MM.1S (cell line): ENCODE measurements at regions not wholly inside any gene's neighbourhood (a gene's known extent, or its start where the extent isn't known, plus 50 kb on each side); places are given as distances from the start of the nearest gene placed in this dataset.

ENCODE experiments used
- DNase-seq: peaks from one replicate; pipeline ENCODE4 v3.0.0-alpha.2; 2015
- H2AFZ ChIP-seq: fragments of 300-600 bp; sonication (generic); 2 replicates; pipeline ENCODE4 v1.6.0; 2016; ENCODE audit warnings: antibody characterized with exemption, low read length
- H3F3A ChIP-seq: fragments of 300-600 bp; sonication (generic); 2 replicates; pipeline ENCODE4 v1.6.1; 2016; ENCODE audit warnings: mild to moderate bottlenecking, antibody characterized with exemption, low read length, moderate library complexity, mixed read lengths; ENCODE audit not compliant: insufficient read depth
- H3K27ac ChIP-seq: fragments of 300-600 bp; sonication (generic); 2 replicates; pipeline ENCODE4 v1.5.1; 2016; ENCODE audit warnings: mild to moderate bottlenecking, low read length
- H3K27me3 ChIP-seq: fragments of 300-600 bp; sonication (generic); replicated peaks from 2 replicates; pipeline ENCODE4 v1.6.0; 2016; ENCODE audit warnings: low read length; ENCODE audit not compliant: insufficient read depth
- H3K36me3 ChIP-seq: fragments of 300-600 bp; sonication (generic); replicated peaks from 2 replicates; pipeline ENCODE4 v1.6.1; 2016; ENCODE audit warnings: mild to moderate bottlenecking, low read length, mixed read lengths; ENCODE audit not compliant: insufficient read depth
- H3K4me1 ChIP-seq: fragments of 300-600 bp; sonication (generic); 2 replicates; pipeline ENCODE4 v1.6.1; 2016; ENCODE audit warnings: low read length, mixed read lengths
- H3K4me2 ChIP-seq: fragments of 300-600 bp; sonication (generic); 2 replicates; pipeline ENCODE4 v1.6.0; 2016; ENCODE audit warnings: low read depth, low read length
- H3K4me3 ChIP-seq: fragments of 300-600 bp; sonication (generic); 2 replicates; pipeline ENCODE4 v1.5.1; 2016; ENCODE audit warnings: low read length, mixed read lengths
- H3K79me2 ChIP-seq: fragments of 300-600 bp; sonication (generic); 2 replicates; pipeline ENCODE4 v1.6.1; 2016; ENCODE audit warnings: mixed run types, low read length, mixed read lengths
- H3K9ac ChIP-seq: fragments of 300-600 bp; sonication (generic); 2 replicates; pipeline ENCODE4 v1.6.1; 2016; ENCODE audit warnings: low read length, mixed read lengths
- H3K9me2 ChIP-seq: fragments of 300-600 bp; sonication (generic); replicated peaks from 2 replicates; pipeline ENCODE4 v1.6.1; 2016; ENCODE audit warnings: mild to moderate bottlenecking, low read length, mixed read lengths; ENCODE audit not compliant: insufficient read depth
- H3K9me3 ChIP-seq: fragments of 300-600 bp; sonication (generic); replicated peaks from 2 replicates; pipeline ENCODE4 v1.6.1; 2016; ENCODE audit warnings: mild to moderate bottlenecking, low read length, mixed read lengths; ENCODE audit not compliant: insufficient read depth
- H4K20me1 ChIP-seq: fragments of 300-600 bp; sonication (generic); 2 replicates; pipeline ENCODE4 v1.6.1; 2016; ENCODE audit warnings: mild to moderate bottlenecking, low read length, moderate library complexity, mixed read lengths; ENCODE audit not compliant: insufficient read depth
- EZH2 ChIP-seq: fragments of 300-600 bp; sonication (generic); optimal IDR thresholded peaks from 2 replicates; pipeline ENCODE3; 2017; ENCODE audit warnings: low read depth, mild to moderate bottlenecking, antibody characterized with exemption, low read length, mixed read lengths
- EZH2phosphoT487 ChIP-seq: fragments of 300-600 bp; sonication (generic); IDR thresholded peaks from 2 replicates; pipeline ENCODE4 v1.6.1; 2018; ENCODE audit warnings: antibody characterized with exemption, low read length
- TF ChIP-seq, protein P1 (sequence below): fragments of 300-600 bp; sonication (generic); IDR thresholded peaks from 2 replicates; pipeline ENCODE4 v1.5.1; 2016; ENCODE audit warnings: antibody characterized with exemption, low read length, mixed read lengths

DNA sequence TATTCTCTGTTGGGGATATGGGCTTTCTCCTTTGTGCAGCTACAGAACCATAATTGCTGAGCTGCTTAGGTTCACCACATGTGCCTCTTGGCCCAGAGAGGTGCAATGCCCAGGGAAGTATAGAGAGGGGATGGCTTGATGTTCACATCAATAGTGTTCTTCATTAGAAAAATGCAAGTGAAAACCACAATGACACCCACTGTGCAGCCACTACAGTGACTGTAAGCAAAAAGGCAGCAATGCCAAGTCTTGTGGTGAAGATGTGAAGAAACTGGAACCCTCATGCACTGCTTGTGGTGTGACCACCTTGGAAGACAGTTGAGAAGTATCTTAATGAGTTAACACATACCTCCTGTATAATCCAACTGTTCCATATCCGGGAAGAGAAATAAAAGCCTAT is 318.9 kb upstream of the ZMIZ1 start:
- no peak overlapping the region for H2AFZ ChIP-seq
- H3K79me2 ChIP-seq, result no peaks in the 10 kb centered on the region
- no peaks in the 10 kb centered on the region for H3K4me1 ChIP-seq
- H3F3A ChIP-seq, result no peaks in the 10 kb centered on the region
- no peak overlapping the region for H3K4me3 ChIP-seq
- no peaks in the 10 kb centered on the region for H3K27me3 ChIP-seq
- H3K36me3 ChIP-seq, result no peaks in the 10 kb centered on the region
- no peaks in the 10 kb centered on the region for H4K20me1 ChIP-seq
- H3K27ac ChIP-seq, result no peak overlapping the region
- no peak overlapping the region for H3K9ac ChIP-seq
- TF ChIP-seq EZH2phosphoT487, result no peak
- TF ChIP-seq EZH2, result no peak
- TF ChIP-seq, protein P1, sequence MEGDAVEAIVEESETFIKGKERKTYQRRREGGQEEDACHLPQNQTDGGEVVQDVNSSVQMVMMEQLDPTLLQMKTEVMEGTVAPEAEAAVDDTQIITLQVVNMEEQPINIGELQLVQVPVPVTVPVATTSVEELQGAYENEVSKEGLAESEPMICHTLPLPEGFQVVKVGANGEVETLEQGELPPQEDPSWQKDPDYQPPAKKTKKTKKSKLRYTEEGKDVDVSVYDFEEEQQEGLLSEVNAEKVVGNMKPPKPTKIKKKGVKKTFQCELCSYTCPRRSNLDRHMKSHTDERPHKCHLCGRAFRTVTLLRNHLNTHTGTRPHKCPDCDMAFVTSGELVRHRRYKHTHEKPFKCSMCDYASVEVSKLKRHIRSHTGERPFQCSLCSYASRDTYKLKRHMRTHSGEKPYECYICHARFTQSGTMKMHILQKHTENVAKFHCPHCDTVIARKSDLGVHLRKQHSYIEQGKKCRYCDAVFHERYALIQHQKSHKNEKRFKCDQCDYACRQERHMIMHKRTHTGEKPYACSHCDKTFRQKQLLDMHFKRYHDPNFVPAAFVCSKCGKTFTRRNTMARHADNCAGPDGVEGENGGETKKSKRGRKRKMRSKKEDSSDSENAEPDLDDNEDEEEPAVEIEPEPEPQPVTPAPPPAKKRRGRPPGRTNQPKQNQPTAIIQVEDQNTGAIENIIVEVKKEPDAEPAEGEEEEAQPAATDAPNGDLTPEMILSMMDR, result no peak
- H3K9me3 ChIP-seq, result no peaks in the 10 kb centered on the region
- DNase-seq, result no peak
- no peak overlapping the region for H3K4me2 ChIP-seq
- H3K9me2 ChIP-seq, result no peaks in the 10 kb centered on the region

DNA sequence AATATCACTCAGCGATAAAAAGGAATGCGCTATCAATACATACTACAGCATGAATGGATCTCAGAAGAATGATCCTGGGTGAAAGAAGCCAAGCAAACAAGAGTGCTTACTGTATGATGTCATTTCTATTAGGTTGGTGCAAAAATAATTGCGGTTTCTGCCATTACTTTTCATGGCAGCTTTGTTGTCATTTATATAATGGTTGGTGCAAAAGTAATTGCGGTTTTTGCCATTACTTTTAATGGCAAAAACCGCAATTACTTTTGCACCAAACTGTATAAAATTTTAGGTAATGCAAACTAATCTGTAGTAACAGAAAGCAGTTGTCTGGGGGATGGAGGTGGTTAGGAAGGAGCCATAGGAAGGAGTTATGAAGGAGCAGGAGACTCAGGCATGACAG is 318.3 kb upstream of the ZMIZ1 start:
- no peaks in the 10 kb centered on the region for H3K9me3 ChIP-seq
- TF ChIP-seq, protein P1, result no peak
- TF ChIP-seq EZH2, result no peak
- no peak for TF ChIP-seq EZH2phosphoT487
- DNase-seq, result no peak

DNA sequence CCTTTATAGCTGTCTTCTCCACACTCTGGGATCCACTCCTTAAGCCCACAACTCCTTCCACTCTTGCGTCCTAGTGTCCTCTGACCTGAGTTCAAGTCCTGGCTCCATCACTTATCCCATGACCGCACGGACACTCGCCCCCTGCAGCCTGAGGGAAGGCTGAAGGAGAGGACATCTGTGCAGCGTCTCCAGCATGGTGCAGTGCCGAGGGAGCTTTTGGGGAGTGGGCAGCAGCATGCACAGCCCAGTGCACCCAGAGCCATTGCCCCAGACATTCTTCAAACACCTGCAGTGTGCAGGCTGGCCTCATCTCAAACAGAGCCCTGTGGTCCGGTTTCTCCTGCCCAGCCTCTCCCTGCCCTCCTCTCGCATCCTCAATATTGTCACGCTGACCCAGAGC is 317.1 kb upstream of the ZMIZ1 start:
- H3K79me2 ChIP-seq, result no peaks in the 10 kb centered on the region
- no peaks in the 10 kb centered on the region for H4K20me1 ChIP-seq
- no peaks in the 10 kb centered on the region for H3K27me3 ChIP-seq
- no peaks in the 10 kb centered on the region for H3K36me3 ChIP-seq
- TF ChIP-seq EZH2, result no peak
- no peak for TF ChIP-seq EZH2phosphoT487
- TF ChIP-seq, protein P1, result no peak
- no peak overlapping the region for H3K4me3 ChIP-seq
- no peak overlapping the region for H3K4me2 ChIP-seq
- H3K9me3 ChIP-seq, result no peaks in the 10 kb centered on the region
- no peaks in the 10 kb centered on the region for H3K9me2 ChIP-seq
- no peak for DNase-seq
- no peaks in the 10 kb centered on the region for H3F3A ChIP-seq
- H3K27ac ChIP-seq, result no peak overlapping the region
- no peak overlapping the region for H3K9ac ChIP-seq
- no peak overlapping the region for H2AFZ ChIP-seq
- no peaks in the 10 kb centered on the region for H3K4me1 ChIP-seq

More for the DNA sequence above, 318.3 kb upstream of the ZMIZ1 start:
- H3K4me3 ChIP-seq, result no peak overlapping the region
- H3K9me2 ChIP-seq, result no peaks in the 10 kb centered on the region
- H3K4me1 ChIP-seq, result no peaks in the 10 kb centered on the region
- no peaks in the 10 kb centered on the region for H3F3A ChIP-seq
- no peak overlapping the region for H2AFZ ChIP-seq
- no peak overlapping the region for H3K9ac ChIP-seq
- H4K20me1 ChIP-seq, result no peaks in the 10 kb centered on the region
- H3K4me2 ChIP-seq, result no peak overlapping the region
- H3K79me2 ChIP-seq, result no peaks in the 10 kb centered on the region
- no peaks in the 10 kb centered on the region for H3K36me3 ChIP-seq
- H3K27me3 ChIP-seq, result no peaks in the 10 kb centered on the region
- H3K27ac ChIP-seq, result no peak overlapping the region

DNA sequence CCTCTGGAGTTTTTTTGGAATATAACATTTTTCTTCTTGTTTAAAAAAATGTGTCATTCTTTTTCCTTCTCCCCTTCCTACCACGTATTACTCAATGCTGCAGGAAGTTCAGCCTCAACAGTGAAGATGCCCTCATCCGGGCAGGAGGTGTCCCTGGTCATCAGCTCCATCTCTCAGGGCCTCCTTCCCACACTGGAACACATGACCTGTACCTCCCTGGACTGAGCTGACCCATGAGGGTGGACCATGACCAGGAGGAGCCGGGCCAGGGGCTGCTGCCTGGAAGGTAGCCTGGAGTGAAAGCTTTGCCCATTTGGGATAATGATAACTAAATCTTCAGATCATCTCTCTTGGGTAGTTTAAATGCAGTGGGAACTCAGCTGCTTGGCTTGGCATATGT is 316.5 kb upstream of the ZMIZ1 start:
- Histone ChIP-seq H3K9ac (no peak overlapping the region), H3K4me3 (no peak overlapping the region), H3K27ac (no peak overlapping the region), H3K27me3 (no peaks in the 10 kb centered on the region), H3K36me3 (no peaks in the 10 kb centered on the region), H3F3A (no peaks in the 10 kb centered on the region), H4K20me1 (no peaks in the 10 kb centered on the region), H3K4me1 (no peaks in the 10 kb centered on the region), H3K79me2 (no peaks in the 10 kb centered on the region), H3K9me3 (no peaks in the 10 kb centered on the region), H2AFZ (no peak overlapping the region), H3K4me2 (no peak overlapping the region), H3K9me2 (no peaks in the 10 kb centered on the region)
- no peak for DNase-seq
- TF ChIP-seq, protein P1, result no peak
- no peak for TF ChIP-seq EZH2
- TF ChIP-seq EZH2phosphoT487, result no peak
